ENCODE measurements at regions not wholly inside any gene's neighbourhood (a gene's known extent, or its start where the extent isn't known, plus 50 kb on each side); places are given as distances from the start of the nearest gene placed in this dataset.

DNA sequence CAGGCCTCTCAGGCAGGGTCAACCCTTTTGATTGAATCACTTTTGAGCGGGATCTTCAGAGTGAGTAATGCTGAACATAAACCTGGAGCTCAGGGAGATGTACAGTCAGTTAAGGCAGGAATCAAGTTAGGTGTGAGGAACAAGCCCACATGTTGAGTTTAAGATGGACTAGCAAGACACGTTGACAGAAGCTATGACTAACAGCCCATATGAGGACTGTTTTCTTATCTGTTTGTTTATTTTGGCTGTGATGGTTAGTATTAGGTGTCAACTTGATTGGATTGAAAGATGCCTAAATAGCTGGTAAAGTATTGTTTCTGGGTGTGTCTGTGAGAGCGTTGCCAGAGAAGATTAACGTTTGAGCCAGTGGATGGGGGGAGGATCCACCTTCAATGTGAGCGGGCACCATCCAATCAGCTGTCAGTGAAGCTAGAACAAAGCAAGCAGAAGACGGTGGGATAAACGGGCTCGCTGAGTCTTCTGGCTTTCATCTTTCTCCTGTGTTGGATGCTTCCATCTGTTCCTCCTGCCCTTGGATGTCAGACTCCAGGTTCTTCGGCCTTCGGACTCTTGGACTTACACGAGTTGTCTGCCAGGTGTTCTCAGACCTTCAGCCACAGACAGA is 232.3 kb upstream of the STAC start:
- TF ChIP-seq, protein P1, sequence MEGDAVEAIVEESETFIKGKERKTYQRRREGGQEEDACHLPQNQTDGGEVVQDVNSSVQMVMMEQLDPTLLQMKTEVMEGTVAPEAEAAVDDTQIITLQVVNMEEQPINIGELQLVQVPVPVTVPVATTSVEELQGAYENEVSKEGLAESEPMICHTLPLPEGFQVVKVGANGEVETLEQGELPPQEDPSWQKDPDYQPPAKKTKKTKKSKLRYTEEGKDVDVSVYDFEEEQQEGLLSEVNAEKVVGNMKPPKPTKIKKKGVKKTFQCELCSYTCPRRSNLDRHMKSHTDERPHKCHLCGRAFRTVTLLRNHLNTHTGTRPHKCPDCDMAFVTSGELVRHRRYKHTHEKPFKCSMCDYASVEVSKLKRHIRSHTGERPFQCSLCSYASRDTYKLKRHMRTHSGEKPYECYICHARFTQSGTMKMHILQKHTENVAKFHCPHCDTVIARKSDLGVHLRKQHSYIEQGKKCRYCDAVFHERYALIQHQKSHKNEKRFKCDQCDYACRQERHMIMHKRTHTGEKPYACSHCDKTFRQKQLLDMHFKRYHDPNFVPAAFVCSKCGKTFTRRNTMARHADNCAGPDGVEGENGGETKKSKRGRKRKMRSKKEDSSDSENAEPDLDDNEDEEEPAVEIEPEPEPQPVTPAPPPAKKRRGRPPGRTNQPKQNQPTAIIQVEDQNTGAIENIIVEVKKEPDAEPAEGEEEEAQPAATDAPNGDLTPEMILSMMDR (IDR thresholded peaks at IDR 0.05): no peak
- no peak for TF ChIP-seq POLR2A (IDR thresholded peaks at IDR 0.05)
